ENCODE measurements at regions not wholly inside any gene's neighbourhood (a gene's known extent, or its start where the extent isn't known, plus 50 kb on each side); places are given as distances from the start of the nearest gene placed in this dataset.

DNA sequence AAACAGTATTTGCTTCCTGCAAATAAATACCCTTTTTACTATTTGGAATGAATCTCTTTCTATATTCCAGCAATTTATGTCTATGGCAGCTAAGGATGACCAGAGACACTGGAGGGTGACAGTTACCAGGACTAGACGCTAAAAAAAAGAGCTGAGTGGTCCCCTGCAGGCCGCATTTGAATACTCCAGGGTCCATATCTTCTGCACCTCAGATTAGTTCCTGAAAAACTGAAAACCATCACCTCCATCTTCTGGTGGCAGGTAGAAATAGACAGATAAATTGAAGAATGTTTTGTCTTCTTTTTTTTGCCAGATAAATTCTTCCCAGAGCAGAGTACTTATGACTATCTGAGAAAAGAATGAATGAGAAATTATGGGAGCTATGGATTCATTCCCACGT lies 145.6 kb downstream of the CSNK2A3 start:
- TF ChIP-seq CTCF (IDR thresholded peaks at IDR 0.05; ENCODE audit: control extremely low read depth in 1 of 3, insufficient read depth in 1 of 3, low read depth in 1 of 3, low read length in 3 of 3) (peak in 2 of 3 experiments; percentile 16 to 27; a peak in 2 of 4 replicates), RNF2 (IDR thresholded peaks at IDR 0.05; ENCODE audit: borderline replicate concordance, low read depth, low read length, missing control alignments, poor library complexity, severe bottlenecking) (no peak), GABPA (IDR thresholded peaks at IDR 0.05; ENCODE audit: borderline replicate concordance, insufficient read depth, low read length) (no peak), TAF1 (IDR thresholded peaks at IDR 0.05; ENCODE audit: low read depth, low read length) (no peak), YY1 (IDR thresholded peaks at IDR 0.05; ENCODE audit: low read depth, low read length) (no peak), JUND (IDR thresholded peaks at IDR 0.05; ENCODE audit: low read length) (no peak)
- TF ChIP-seq, protein P1, sequence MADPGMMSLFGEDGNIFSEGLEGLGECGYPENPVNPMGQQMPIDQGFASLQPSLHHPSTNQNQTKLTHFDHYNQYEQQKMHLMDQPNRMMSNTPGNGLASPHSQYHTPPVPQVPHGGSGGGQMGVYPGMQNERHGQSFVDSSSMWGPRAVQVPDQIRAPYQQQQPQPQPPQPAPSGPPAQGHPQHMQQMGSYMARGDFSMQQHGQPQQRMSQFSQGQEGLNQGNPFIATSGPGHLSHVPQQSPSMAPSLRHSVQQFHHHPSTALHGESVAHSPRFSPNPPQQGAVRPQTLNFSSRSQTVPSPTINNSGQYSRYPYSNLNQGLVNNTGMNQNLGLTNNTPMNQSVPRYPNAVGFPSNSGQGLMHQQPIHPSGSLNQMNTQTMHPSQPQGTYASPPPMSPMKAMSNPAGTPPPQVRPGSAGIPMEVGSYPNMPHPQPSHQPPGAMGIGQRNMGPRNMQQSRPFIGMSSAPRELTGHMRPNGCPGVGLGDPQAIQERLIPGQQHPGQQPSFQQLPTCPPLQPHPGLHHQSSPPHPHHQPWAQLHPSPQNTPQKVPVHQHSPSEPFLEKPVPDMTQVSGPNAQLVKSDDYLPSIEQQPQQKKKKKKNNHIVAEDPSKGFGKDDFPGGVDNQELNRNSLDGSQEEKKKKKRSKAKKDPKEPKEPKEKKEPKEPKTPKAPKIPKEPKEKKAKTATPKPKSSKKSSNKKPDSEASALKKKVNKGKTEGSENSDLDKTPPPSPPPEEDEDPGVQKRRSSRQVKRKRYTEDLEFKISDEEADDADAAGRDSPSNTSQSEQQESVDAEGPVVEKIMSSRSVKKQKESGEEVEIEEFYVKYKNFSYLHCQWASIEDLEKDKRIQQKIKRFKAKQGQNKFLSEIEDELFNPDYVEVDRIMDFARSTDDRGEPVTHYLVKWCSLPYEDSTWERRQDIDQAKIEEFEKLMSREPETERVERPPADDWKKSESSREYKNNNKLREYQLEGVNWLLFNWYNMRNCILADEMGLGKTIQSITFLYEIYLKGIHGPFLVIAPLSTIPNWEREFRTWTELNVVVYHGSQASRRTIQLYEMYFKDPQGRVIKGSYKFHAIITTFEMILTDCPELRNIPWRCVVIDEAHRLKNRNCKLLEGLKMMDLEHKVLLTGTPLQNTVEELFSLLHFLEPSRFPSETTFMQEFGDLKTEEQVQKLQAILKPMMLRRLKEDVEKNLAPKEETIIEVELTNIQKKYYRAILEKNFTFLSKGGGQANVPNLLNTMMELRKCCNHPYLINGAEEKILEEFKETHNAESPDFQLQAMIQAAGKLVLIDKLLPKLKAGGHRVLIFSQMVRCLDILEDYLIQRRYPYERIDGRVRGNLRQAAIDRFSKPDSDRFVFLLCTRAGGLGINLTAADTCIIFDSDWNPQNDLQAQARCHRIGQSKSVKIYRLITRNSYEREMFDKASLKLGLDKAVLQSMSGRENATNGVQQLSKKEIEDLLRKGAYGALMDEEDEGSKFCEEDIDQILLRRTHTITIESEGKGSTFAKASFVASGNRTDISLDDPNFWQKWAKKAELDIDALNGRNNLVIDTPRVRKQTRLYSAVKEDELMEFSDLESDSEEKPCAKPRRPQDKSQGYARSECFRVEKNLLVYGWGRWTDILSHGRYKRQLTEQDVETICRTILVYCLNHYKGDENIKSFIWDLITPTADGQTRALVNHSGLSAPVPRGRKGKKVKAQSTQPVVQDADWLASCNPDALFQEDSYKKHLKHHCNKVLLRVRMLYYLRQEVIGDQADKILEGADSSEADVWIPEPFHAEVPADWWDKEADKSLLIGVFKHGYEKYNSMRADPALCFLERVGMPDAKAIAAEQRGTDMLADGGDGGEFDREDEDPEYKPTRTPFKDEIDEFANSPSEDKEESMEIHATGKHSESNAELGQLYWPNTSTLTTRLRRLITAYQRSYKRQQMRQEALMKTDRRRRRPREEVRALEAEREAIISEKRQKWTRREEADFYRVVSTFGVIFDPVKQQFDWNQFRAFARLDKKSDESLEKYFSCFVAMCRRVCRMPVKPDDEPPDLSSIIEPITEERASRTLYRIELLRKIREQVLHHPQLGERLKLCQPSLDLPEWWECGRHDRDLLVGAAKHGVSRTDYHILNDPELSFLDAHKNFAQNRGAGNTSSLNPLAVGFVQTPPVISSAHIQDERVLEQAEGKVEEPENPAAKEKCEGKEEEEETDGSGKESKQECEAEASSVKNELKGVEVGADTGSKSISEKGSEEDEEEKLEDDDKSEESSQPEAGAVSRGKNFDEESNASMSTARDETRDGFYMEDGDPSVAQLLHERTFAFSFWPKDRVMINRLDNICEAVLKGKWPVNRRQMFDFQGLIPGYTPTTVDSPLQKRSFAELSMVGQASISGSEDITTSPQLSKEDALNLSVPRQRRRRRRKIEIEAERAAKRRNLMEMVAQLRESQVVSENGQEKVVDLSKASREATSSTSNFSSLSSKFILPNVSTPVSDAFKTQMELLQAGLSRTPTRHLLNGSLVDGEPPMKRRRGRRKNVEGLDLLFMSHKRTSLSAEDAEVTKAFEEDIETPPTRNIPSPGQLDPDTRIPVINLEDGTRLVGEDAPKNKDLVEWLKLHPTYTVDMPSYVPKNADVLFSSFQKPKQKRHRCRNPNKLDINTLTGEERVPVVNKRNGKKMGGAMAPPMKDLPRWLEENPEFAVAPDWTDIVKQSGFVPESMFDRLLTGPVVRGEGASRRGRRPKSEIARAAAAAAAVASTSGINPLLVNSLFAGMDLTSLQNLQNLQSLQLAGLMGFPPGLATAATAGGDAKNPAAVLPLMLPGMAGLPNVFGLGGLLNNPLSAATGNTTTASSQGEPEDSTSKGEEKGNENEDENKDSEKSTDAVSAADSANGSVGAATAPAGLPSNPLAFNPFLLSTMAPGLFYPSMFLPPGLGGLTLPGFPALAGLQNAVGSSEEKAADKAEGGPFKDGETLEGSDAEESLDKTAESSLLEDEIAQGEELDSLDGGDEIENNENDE (IDR thresholded peaks at IDR 0.05; ENCODE audit: insufficient replicate concordance, low read length) = no peak

Measured in H1 (cell line).